ENCODE measurements at regions not wholly inside any gene's neighbourhood (a gene's known extent, or its start where the extent isn't known, plus 50 kb on each side); places are given as distances from the start of the nearest gene placed in this dataset.

DNA sequence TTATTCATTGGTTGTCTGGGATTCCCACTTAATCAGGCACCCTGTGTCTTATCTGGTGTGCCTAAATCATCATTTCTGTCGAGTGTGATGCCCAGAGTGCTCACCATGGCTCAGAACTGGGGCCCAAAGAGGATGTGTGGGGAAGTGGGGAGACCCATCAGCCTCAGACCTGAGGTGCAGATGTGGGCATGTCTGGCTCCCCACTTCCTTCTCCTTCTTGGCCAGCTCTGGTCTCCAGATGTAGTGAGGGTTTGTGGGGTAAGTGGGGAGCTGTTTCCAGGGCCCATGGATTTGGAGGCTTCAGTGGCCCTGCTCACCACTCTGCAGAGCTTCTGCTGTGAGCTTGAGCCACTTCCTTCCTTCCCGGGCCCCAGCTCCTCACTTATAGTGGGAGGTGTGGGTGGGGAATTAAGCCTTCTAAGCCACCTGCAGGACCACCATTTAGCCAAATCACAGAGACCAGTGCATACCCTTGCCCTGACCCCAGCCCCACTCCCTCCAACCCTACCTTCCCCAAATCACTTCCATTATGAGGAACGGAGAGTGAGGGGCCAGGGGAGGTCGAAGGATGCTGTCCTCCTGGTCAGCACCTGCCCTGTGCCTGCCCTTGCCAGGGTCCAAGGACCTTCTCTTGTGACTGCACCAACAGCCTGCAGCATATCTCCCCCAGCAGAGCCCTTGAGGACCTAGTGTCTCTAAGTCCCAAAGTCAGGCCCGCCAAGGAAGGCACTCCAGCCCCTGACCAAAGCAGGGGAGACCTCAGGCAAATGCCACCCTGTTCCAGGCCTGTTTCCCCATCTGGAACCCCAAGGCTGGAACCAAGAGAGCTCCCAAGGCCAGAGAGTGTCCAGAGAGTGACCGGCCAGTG, 278.2 kb upstream of the RTL1 start:
- H2AFZ ChIP-seq (ENCODE audit: low read length), result no peak overlapping the region
- ChIA-PET CTCF (ENCODE audit: low intra/inter-chr PET ratio, low total read pairs) (no interaction called here), POLR2A (no interaction called here)
- no peak overlapping the region for H3K4me3 ChIP-seq (replicated peaks in 1 of 3; ENCODE audit: insufficient read depth in 1 of 3, low read depth in 2 of 3, low read length in 3 of 3)
- DNase-seq (ENCODE audit: low spot score) (no peak), ATAC-seq (no peak), FAIRE-seq (no peak)
- no peaks in the 10 kb centered on the region for H3K9me3 ChIP-seq (ENCODE audit: low read length)
- H3K9ac ChIP-seq (ENCODE audit: insufficient read depth, low read depth, low read length), result no peak overlapping the region
- H3K79me2 ChIP-seq (ENCODE audit: insufficient read depth, low read length), result no peaks in the 10 kb centered on the region
- no TSS peak for BruUV-seq (replicated peaks)
- TF ChIP-seq SMYD3 (CRISPR knock-in tag; IDR thresholded peaks at IDR 0.05), result no peak
- TF ChIP-seq, protein P1, sequence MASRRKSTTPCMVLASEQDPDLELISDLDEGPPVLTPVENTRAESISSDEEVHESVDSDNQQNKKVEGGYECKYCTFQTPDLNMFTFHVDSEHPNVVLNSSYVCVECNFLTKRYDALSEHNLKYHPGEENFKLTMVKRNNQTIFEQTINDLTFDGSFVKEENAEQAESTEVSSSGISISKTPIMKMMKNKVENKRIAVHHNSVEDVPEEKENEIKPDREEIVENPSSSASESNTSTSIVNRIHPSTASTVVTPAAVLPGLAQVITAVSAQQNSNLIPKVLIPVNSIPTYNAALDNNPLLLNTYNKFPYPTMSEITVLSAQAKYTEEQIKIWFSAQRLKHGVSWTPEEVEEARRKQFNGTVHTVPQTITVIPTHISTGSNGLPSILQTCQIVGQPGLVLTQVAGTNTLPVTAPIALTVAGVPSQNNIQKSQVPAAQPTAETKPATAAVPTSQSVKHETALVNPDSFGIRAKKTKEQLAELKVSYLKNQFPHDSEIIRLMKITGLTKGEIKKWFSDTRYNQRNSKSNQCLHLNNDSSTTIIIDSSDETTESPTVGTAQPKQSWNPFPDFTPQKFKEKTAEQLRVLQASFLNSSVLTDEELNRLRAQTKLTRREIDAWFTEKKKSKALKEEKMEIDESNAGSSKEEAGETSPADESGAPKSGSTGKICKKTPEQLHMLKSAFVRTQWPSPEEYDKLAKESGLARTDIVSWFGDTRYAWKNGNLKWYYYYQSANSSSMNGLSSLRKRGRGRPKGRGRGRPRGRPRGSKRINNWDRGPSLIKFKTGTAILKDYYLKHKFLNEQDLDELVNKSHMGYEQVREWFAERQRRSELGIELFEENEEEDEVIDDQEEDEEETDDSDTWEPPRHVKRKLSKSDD (CRISPR knock-in tag; IDR thresholded peaks at IDR 0.05; ENCODE audit: low read depth), result no peak
- TF ChIP-seq, protein P2, sequence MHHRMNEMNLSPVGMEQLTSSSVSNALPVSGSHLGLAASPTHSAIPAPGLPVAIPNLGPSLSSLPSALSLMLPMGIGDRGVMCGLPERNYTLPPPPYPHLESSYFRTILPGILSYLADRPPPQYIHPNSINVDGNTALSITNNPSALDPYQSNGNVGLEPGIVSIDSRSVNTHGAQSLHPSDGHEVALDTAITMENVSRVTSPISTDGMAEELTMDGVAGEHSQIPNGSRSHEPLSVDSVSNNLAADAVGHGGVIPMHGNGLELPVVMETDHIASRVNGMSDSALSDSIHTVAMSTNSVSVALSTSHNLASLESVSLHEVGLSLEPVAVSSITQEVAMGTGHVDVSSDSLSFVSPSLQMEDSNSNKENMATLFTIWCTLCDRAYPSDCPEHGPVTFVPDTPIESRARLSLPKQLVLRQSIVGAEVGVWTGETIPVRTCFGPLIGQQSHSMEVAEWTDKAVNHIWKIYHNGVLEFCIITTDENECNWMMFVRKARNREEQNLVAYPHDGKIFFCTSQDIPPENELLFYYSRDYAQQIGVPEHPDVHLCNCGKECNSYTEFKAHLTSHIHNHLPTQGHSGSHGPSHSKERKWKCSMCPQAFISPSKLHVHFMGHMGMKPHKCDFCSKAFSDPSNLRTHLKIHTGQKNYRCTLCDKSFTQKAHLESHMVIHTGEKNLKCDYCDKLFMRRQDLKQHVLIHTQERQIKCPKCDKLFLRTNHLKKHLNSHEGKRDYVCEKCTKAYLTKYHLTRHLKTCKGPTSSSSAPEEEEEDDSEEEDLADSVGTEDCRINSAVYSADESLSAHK (CRISPR knock-in tag; IDR thresholded peaks at IDR 0.05; ENCODE audit: borderline replicate concordance), result no peak
- intact Hi-C loops (cut with micrococcal nuclease; ENCODE audit: unreplicated experiment), result no loop called here
- no peaks in the 10 kb centered on the region for H4K20me1 ChIP-seq (ENCODE audit: insufficient read depth, low read length)
- WGBS (ENCODE audit: low lambda C conversion rate), result 4% methylated on average over 4 of the region's 6 CpGs
- no peaks in the 10 kb centered on the region for H3K4me1 ChIP-seq (ENCODE audit: insufficient read depth, low read length)
- H3K27me3 ChIP-seq (ENCODE audit: control insufficient read depth in 1 of 2, insufficient read depth in 2 of 2, low read length in 2 of 2), result peaks cover 0 to 35% of the 10 kb centered on the region in 2 experiments; a peak in 3 of 5 replicates
- no peaks in the 10 kb centered on the region for H3K36me3 ChIP-seq (replicated peaks in 1 of 2; ENCODE audit: control insufficient read depth in 1 of 2, insufficient read depth in 2 of 2, low read length in 2 of 2)
- H3K27ac ChIP-seq (ENCODE audit: extremely low read length, insufficient read depth, low read length), result no peak overlapping the region
- H3K4me2 ChIP-seq (ENCODE audit: low read depth, low read length), result no peak overlapping the region
- in situ Hi-C loops (cut with HindIII; ENCODE audit: extremely low pct_ligation_motif_present, low pct_unique_long_range_greater_than_20kb), result loop anchor here (5.0 kb wide), 3 partner anchors 56 to 446 kb away; no protein-coding TSS in a partner anchor
